SK-N-SH treated with all-trans-retinoic acid at 6 μM for 48 hours (cell line): ENCODE measurements at regions not wholly inside any gene's neighbourhood (a gene's known extent, or its start where the extent isn't known, plus 50 kb on each side); places are given as distances from the start of the nearest gene placed in this dataset.

Experiments
- CSDC2 ChIP-seq: fragments of 250-450 bp; sonication (Bioruptor Pico); IDR thresholded peaks from 2 replicates; pipeline ENCODE4 v1.5.0; 2020; ENCODE audit warnings: mild to moderate bottlenecking, moderate library complexity
- CSRNP3 ChIP-seq: fragments of 250-450 bp; sonication (Bioruptor Pico); IDR thresholded peaks from 2 replicates; pipeline ENCODE4 v1.5.1; 2021; ENCODE audit warnings: mild to moderate bottlenecking, moderate library complexity
- POU6F1 ChIP-seq: fragments of 250-450 bp; sonication (Bioruptor Pico); IDR thresholded peaks from 2 replicates; pipeline ENCODE4 v1.8.0; 2021; ENCODE audit warnings: low read depth, mild to moderate bottlenecking, moderate library complexity, borderline replicate concordance
- TSHZ2 ChIP-seq: fragments of 250-450 bp; sonication (Bioruptor Pico); IDR thresholded peaks from 2 replicates; pipeline ENCODE4 v1.5.0; 2020; ENCODE audit warnings: mild to moderate bottlenecking, moderate library complexity

GRCh38 chr12:89244536-89244935 lies 107.8 kb downstream of the DUSP6 start:
- TF ChIP-seq CSRNP3 (CRISPR knock-in tag) (no peak), POU6F1 (CRISPR knock-in tag) (no peak), TSHZ2 (CRISPR knock-in tag) (no peak), CSDC2 (CRISPR knock-in tag) (no peak)
